ENCODE measurements at regions not wholly inside any gene's neighbourhood (a gene's known extent, or its start where the extent isn't known, plus 50 kb on each side); places are given as distances from the start of the nearest gene placed in this dataset.

DNA sequence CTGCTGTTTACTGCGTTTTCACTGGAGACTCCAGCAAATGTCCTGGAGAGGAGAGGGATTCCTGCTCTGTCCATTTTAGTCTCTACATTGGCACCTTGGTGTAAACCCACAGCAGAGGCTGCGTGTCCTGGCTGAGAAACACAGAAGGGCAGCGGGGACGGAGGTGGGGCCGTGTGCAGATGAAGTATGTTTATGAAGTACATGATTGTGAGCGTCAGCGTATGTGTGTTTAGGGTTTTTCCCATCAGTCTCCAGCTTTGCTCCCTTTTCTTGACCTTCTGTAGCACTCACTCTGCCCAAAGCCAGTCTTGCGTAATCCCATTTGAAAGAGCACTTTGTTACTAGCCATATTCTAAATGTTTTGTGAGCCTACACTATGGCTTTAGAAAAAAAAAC is 750.7 kb upstream of the SORCS1 start:
- no peaks in the 10 kb centered on the region for H3K9me3 ChIP-seq (ENCODE audit: severe bottlenecking)
- no peaks in the 10 kb centered on the region for H3K36me3 ChIP-seq (ENCODE audit: low read depth)
- H3K4me3 ChIP-seq (ENCODE audit: severe bottlenecking): peak overlapping the region; percentile 34
- ATAC-seq (ENCODE audit: low read depth): peak; percentile 46
- H3K27ac ChIP-seq (ENCODE audit: poor library complexity, severe bottlenecking): no peak overlapping the region
- DNase-seq (ENCODE audit: low spot score): no peak
- no peaks in the 10 kb centered on the region for H3K27me3 ChIP-seq (ENCODE audit: insufficient read depth, poor library complexity, severe bottlenecking)
- peaks cover 4% of the 10 kb centered on the region for H3K4me1 ChIP-seq (ENCODE audit: insufficient read depth, poor library complexity, severe bottlenecking)
- TF ChIP-seq, protein P1, sequence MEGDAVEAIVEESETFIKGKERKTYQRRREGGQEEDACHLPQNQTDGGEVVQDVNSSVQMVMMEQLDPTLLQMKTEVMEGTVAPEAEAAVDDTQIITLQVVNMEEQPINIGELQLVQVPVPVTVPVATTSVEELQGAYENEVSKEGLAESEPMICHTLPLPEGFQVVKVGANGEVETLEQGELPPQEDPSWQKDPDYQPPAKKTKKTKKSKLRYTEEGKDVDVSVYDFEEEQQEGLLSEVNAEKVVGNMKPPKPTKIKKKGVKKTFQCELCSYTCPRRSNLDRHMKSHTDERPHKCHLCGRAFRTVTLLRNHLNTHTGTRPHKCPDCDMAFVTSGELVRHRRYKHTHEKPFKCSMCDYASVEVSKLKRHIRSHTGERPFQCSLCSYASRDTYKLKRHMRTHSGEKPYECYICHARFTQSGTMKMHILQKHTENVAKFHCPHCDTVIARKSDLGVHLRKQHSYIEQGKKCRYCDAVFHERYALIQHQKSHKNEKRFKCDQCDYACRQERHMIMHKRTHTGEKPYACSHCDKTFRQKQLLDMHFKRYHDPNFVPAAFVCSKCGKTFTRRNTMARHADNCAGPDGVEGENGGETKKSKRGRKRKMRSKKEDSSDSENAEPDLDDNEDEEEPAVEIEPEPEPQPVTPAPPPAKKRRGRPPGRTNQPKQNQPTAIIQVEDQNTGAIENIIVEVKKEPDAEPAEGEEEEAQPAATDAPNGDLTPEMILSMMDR (IDR thresholded peaks at IDR 0.05; ENCODE audit: poor library complexity, severe bottlenecking): no peak

DNA sequence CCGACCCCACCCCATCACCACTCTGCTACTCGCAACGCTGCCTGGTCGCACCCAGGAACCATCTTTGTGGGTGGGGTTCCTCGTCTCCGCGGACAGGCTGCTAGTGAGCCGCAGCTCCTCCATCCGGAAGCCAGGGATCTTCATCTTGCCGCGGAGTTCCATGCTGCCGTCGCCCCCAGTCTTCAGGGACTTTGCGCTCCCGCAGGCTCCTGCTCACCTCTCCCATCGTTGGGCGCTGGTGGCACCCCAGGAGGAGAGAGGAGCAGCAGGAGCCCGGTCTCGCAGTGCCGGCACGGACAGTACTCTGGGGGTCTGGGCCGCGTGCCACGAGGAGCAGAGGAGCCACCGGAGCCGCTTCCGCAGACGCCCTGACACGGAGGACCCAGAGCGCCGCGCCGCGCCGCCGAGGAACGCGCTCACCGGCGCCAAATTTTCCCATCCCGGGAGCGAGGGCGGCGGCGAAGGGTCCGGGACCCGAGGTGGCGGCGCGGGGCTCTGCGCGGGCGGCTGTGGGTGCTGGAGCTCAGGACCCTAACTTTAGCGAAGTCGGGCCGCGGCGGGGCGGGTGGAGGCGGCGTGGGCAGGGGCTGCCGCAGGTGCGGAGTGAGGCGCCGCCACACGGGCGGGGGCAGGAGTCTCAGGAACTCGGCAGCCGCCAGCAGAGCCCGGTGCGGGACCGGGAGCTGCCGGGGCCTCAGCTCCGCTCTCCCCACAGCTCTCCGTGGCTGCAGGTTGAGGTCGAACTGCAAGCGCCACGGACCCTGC is 750.1 kb upstream of the SORCS1 start:
- peak overlapping the region; percentile 34 for H3K4me3 ChIP-seq (ENCODE audit: severe bottlenecking)
- TF ChIP-seq, protein P1 (IDR thresholded peaks at IDR 0.05; ENCODE audit: poor library complexity, severe bottlenecking): no peak
- no peaks in the 10 kb centered on the region for H3K9me3 ChIP-seq (ENCODE audit: severe bottlenecking)
- H3K4me1 ChIP-seq (ENCODE audit: insufficient read depth, poor library complexity, severe bottlenecking): peaks cover 4% of the 10 kb centered on the region
- DNase-seq (ENCODE audit: low spot score) (peak; percentile 46), ATAC-seq (ENCODE audit: low read depth) (peak; percentile 82)
- H3K27ac ChIP-seq (ENCODE audit: poor library complexity, severe bottlenecking): no peak overlapping the region
- no peaks in the 10 kb centered on the region for H3K36me3 ChIP-seq (ENCODE audit: low read depth)
- no peaks in the 10 kb centered on the region for H3K27me3 ChIP-seq (ENCODE audit: insufficient read depth, poor library complexity, severe bottlenecking)

DNA sequence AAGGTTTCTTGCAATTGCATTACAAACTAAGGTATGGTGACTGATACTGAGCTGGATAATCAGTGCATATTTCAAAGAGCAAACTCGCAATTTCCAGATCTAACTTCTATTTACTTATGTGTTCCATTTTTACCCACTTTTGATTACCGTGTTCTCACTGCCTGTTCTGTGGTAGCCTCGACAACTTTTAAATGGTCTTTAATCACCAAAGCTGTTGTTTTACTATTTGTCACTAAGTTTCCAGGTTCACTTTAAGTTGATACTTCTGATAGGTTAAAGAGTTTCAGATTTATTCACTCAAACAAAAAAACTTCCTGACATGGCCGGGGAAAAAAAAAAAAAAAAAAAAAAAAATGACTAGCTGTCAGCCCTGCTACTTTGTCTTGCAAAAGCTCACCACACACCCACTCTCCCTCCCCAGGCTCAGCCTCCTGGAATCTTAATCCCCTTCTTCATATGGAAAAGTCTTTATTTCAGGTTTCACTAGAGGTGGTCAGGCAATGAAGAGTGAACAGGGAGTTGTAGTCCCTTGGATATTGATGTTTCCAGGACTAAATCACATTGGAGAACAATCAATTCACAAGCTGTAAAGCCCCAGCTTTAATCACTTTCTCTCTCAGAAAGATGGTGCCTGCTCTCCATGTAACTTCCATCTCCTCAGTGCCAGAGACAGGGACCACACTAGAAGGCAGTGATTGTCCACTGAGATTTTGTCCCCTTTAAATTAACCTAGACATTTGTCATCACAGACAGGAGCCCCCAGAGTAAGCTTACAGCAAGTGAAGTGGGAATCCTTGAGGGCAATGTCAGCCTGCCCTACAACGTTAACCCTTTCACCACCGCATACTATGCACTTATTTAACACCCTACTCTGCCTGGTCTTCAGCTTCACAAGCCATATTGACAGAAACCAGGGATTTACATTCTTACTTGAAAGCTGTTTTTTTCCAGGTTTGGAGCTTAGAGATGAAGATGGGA is 749.1 kb upstream of the SORCS1 start:
- H3K27ac ChIP-seq (ENCODE audit: poor library complexity, severe bottlenecking): no peak overlapping the region
- TF ChIP-seq, protein P1 (IDR thresholded peaks at IDR 0.05; ENCODE audit: poor library complexity, severe bottlenecking): no peak
- DNase-seq (ENCODE audit: low spot score): no peak
- H3K4me3 ChIP-seq (ENCODE audit: severe bottlenecking): no peak overlapping the region
- H3K9me3 ChIP-seq (ENCODE audit: severe bottlenecking): no peaks in the 10 kb centered on the region
- no peaks in the 10 kb centered on the region for H3K36me3 ChIP-seq (ENCODE audit: low read depth)
- H3K4me1 ChIP-seq (ENCODE audit: insufficient read depth, poor library complexity, severe bottlenecking): peaks cover 4% of the 10 kb centered on the region
- no peak for ATAC-seq (ENCODE audit: low read depth)
- H3K27me3 ChIP-seq (ENCODE audit: insufficient read depth, poor library complexity, severe bottlenecking): no peaks in the 10 kb centered on the region

DNA sequence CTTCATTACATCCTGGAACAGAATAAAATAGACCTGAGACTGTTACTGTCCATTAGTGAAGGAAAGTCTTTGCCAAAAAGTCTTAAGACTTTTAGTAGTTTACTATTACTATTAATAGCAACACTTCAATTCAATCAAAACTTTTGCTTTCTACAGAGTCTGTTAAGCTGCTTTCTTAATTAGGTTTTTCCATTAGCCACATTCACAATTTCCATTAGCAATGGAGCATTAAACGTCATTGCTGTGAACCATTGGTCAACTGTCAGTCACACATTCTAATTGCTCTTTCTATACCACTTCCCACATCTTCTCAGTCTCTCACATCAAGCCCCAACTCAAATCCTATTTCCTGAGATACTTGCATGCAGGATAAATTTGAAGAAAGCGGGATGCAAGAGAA is 736.6 kb upstream of the SORCS1 start:
- TF ChIP-seq, protein P1 (IDR thresholded peaks at IDR 0.05; ENCODE audit: poor library complexity, severe bottlenecking): no peak
- Histone ChIP-seq H3K4me1 (ENCODE audit: insufficient read depth, poor library complexity, severe bottlenecking) (peaks cover 10% of the 10 kb centered on the region), H3K36me3 (ENCODE audit: low read depth) (no peaks in the 10 kb centered on the region), H3K27ac (ENCODE audit: poor library complexity, severe bottlenecking) (no peak overlapping the region), H3K9me3 (ENCODE audit: severe bottlenecking) (no peaks in the 10 kb centered on the region), H3K27me3 (ENCODE audit: insufficient read depth, poor library complexity, severe bottlenecking) (no peaks in the 10 kb centered on the region), H3K4me3 (ENCODE audit: severe bottlenecking) (no peak overlapping the region)
- DNase-seq (ENCODE audit: low spot score) (no peak), ATAC-seq (ENCODE audit: low read depth) (no peak)
